HG02852 (cell line): ENCODE measurements at regions not wholly inside any gene's neighbourhood (a gene's known extent, or its start where the extent isn't known, plus 50 kb on each side); places are given as distances from the start of the nearest gene placed in this dataset.
"Not testable (repeated sequence)": the region's sequence is repeated elsewhere in the genome, so short reads cannot be mapped to it uniquely, and the experiment has no call there.

Source experiments
- ATAC-seq: cut with Tn5 transposase; IDR thresholded peaks from one replicate; pipeline ENCODE4 v1.9.1; 2021; ENCODE audit warnings: mild to moderate bottlenecking, moderate library complexity; ENCODE audit not compliant: unreplicated experiment

DNA sequence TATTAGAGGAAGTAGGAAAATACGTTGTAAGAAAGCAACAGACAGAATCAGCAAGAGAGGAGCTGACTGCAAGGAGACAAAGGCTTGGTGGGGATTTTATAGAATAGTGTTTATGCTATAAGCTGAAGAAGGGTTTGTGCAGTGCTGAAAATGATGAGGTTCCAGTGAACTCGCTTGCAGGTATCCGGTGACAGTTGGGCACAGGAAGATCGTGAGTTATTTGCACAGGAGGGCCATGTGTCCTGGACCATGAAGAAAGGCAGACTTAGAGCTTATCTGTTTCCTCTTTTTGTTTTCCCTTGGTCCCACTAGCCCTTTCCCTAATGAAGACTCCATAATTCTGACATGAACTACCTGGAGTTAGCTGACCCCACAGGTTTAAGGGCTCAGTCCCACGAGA lies 61.4 kb downstream of the NXNL2 start:
- no peak for ATAC-seq

DNA sequence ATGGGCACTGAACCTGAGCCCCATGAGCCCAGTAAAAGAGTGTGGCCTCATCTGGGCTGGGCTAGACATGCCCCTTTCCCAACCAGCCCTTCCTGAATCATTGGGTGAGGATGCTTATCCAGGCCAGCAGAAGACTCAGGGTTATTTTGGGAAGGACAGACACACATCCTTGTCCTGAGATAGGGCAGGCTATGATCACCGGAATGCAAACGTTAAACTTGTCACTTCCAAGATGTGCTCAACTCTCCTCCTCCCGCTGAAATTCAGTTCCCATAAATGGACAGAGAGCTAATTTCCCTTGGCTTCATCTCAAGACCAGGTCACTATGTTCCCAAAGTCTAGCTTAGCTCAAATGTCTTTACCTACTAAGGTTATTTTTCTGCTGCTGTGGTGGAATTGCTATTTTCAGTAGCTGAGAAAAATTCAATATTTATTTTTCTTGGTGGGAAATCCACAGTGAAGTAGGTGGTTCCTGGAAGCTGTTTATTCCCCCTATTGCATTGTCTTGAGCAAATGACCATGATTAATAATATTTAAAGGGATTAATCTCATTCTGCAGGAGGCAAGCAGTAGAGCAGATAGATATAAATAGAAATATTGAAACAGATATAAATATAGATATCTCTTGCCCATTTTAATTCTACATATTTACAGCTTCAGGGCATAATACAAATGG lies 70.0 kb downstream of the NXNL2 start:
- ATAC-seq, result no peak

DNA sequence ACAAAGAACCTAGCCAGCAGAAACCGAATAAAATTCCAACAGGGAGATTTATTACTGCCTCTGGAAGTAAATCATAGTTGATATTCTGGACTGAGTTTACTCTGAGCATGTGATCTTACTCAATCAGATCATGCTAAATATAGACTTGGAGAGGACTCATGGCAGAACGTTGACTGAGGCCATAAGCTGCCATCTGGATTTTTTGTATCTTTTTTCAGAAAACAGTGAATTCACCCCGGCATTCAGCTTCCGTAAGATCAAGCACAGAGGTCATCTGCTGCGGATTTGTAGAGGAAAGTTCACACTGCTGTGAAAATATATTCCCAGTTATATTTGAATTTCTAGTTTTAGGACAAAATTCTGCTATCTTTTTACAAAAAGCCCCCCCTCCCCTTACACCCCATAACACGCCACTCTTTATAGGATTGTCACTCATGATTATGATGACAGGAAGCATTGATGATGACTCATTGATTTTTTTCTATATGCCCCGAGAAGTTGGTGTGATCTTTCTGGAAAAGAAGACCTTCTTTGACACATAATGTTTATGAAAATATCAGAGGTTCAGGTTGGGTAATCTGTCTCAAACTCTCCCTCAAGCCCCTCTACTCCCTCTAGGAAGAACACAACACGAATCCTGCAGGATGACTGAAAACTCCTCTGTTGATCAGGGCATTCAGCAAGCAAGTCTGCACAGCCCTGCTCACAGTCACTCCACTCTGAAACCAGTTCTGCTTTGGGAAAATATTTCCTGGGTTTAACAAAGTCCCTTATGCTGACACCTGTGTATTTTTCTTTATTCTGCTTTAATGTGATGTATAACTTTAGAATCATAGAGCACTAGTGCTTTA lies 70.8 kb downstream of the NXNL2 start:
- ATAC-seq, result no peak

DNA sequence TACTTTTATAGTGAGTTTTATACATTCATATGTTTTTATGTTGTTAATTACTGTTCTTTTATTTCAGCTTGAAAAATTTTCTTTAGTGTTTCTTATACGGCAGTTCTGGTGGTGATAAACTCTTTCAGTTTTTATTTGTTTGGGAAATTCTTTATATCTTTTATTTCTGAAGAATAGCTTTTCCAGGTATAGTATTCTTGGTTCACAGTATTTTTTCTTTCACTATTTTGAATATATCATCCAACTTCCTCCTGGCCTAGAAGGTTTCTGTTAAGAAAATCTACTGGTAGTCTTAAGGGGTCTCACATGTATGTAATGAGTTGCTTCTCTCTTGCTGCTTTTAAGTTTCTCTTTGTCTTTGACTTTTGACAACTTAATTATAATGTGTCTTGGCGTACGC lies 79.4 kb downstream of the NXNL2 start:
- no peak for ATAC-seq

DNA sequence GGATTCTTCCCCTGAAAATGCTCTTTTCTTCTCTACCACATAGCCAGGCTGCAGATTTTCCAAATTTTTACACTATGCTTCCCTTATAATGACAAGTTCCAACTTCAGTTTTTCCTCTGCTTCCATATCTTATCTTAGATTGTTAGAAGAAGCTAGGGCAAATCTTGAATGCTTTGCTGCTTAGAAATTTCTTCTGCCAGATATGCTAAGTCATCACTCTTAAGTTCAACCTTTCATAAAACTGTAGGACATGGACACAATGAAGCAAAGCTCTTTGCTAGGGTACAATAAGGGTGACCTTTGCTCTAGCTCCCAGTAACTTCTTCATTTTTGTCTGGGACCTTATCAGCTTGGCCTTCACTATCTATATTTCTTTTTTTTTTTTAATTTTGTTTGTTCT lies 88.7 kb downstream of the NXNL2 start:
- ATAC-seq, result no peak

DNA sequence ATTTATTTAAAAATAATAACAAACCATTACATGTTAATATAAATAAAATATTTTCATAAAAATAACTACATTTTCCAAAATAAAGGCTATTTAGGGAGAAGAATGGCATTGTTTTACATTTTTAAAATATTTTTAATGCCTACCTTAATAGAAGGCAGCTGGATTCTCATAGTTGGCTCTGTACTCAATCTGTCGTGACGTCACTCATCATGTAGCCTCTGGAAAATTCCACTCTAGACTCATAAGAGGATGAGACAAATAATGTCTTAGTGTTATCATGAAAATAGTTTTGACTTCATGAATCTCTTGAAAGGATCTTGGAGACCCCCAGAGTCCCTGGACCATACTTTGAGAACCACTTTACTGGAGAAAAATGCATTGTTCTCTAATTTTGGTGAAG lies 93.1 kb downstream of the NXNL2 start:
- ATAC-seq, result no peak

DNA sequence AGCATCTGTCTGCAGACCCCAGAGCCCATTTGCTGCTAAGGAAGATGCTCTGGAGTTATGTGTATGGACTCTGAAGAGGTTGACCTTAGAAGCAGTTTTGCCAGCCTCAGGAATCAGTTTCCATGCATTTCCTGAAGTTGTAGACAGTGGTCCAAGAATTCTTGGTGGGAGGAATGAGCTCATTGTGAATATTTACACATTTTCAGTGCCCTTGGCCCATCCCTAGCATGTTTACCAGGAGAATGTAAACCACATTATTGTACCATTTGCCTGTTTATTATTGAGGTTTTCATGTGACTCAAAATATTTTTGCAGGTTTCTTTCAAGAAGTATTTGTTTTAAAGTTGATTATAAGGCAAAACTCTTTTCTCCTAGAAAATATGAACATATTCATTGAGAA lies 93.8 kb downstream of the NXNL2 start:
- ATAC-seq, result no peak

DNA sequence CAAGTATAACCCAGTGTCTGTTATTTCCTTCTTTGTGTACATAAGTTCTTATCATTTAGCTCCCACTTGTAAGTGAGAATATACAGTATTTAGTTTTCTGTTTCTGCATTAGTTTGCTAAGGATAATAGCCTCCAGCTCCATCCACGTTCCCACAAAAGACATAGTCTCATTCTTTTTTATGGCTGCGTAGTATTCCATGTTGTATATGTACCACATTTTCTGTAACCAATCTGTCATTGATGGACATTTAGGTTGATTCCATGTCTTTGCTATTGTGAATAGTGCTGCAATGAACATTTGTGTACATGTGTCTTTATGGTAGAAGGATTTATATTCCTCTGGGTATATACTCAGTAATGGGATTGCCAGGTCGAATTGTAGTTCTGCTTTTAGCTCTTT lies 95.6 kb downstream of the NXNL2 start:
- not testable (repeated sequence) for ATAC-seq

DNA sequence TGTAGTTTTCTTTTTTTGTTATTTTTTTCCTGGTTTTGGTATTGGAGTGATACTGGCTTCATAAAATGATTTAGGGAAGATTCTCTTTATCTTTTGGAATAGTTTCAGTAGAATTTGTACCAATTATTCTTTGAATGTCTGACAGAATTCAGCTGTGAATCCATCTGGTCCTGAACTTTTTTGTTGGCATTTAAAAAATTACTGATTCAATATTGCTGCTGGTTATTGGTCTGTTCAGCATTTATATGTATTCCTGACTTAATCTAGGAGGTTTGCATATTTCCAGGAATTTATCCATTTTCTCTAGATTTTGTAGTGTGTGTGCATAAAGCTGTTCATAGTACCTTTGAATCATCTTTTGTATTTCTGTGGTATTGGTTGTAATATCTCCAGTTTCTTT lies 100.2 kb downstream of the NXNL2 start:
- ATAC-seq, result no peak

DNA sequence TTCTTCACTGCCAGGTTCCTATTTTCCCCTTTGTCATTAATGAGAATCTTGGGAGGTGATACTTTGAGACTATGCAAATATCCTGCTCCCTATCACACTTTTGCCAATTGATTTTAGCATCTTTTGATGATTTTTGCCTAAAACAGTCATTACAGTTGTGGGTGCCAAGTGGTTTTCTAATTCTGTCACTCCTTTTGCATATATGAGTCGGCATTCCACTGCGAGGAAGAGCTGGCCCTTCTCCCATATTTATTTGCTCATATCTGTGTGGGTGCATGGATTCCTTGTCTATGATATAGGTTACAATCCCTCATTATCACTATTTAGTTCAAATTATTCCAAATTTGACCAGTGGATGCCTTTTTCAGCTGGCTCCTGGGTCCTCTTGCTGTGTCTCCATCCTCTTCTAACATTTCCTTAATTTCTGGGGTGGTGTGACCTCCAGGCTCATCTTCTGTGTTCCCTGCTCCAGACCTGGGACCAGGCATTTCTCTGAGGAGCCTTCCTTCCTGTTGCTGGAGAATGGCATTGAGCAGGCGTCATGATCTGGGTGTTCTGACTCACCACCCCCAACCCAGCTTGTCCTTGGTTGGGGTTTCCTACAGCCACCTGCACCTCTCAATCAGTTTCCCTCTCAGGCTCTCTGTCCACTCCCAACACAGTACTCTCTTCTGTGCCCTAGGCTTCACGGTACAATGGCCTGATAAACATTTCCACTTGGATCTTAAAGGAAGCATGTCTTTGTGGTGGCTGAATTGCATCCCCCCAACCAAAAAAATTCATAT lies 106.7 kb downstream of the NXNL2 start:
- ATAC-seq, result no peak

DNA sequence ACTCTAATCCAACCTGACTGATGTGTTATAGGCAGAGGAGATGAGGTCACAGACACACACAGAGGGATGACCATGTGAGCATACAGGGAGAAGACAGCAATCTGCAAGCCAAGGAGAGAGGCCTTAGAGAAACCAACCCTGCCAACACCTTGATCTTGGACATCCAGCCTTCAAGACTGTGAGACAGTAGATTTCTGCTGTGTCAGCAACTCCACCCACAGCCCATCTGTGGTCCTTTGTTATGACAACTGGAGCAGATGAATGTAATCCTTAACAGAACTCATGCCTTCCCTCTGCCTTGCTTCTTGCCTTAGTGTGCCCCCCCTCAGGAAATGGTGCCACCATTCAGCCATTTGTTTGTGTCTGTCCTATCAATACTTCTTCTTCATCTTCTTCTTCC lies 107.4 kb downstream of the NXNL2 start:
- no peak for ATAC-seq

DNA sequence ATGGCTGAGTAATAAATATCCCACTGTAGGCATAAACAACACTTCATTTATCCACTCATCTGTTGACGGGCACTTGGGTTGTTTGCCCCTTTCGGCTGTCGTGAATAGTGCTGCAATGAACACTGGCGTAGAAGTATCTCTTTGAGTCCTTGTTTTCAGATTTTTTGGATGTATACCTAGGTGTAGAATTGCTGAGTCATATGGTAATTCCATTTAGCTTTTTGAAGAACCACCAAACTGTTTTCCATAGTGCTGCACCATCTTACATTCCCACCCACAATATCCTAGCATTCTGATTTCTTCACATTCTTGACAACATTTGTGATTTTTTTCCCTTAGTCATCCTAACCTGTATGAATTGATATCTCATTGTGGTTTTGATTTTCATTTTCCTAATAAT lies 109.0 kb downstream of the NXNL2 start:
- no peak for ATAC-seq

DNA sequence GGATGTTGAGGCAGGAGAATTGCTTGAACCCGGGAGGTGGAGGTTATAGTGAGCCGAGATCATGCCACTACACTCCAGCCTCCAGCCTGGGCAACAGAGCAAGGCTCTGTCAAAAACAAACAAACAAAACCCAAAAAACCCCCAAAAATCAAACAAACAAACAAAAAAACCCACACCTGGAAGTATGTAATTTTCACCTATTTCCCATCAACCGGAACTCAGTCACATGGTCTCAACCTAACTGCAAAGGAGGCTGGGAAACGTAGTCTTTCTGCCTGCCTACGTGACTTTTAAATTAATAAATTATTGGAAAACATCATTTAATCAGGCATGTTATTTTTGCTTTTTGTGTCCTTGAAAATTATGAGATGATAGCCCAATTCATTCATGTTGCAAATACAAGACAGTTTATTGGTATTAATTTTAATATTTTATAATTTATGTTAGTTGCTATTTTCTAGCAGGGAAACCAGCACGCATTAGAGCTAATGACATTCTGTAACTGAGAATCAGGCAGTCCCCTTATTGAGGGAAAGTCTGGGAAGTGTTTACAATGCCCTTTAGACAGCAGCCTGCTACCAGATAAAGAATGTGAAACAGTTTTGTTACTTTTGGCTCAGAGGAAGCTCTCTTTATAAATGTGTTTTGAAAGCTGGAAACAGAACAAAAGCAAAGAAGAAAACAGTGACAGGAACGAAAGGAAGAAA lies 110.3 kb downstream of the NXNL2 start:
- ATAC-seq, result no peak

DNA sequence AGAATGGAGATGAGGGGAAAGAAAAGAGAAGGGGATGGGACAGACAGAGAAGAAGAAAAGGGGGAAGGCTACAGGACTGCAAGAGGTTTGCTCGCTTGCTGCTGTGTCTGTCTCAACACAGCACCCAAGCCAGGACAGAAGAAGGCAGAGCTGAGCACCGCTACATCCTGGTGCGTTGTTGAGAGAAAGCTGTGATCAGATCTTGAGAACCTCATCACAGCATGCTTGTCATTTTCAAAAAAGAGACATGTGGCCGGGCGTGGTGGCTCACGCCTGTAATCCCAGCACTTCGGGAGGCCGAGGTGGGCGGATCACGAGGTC lies 110.9 kb downstream of the NXNL2 start:
- no peak for ATAC-seq

DNA sequence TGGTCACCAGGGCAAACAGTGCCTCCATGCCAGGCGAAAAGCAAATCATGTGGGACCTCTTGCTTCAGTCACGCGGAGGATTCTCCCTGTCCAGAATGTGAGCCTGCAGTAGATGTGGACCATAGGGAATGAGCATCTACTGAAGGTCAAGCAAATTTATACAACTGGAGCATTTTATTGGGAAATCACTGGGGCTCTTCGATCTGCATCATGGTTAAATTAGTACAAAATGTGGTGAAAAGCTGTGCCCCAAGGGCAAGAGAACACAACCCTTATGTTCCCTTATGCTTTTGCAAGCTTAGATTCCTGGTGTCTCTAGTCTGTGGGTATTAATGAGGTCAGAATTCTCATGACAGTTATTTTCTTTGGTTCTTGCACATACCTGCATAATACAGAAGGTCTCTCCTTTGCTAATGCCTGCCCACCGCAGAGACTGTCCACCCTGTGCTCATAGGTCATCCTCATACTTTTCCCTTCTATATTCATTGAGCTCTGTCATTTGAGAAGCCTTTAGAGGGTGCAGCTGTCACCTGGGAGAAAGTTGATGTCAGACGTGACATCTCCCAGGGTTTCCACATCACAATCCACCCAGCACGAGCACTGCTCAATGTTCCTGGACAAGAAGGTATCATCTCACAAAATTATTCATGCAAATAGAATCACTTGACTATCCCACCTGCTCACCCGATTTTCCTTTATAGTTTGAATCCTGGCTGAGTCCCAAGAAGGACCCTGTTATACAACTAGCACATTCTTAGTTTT lies 111.7 kb downstream of the NXNL2 start:
- no peak for ATAC-seq

DNA sequence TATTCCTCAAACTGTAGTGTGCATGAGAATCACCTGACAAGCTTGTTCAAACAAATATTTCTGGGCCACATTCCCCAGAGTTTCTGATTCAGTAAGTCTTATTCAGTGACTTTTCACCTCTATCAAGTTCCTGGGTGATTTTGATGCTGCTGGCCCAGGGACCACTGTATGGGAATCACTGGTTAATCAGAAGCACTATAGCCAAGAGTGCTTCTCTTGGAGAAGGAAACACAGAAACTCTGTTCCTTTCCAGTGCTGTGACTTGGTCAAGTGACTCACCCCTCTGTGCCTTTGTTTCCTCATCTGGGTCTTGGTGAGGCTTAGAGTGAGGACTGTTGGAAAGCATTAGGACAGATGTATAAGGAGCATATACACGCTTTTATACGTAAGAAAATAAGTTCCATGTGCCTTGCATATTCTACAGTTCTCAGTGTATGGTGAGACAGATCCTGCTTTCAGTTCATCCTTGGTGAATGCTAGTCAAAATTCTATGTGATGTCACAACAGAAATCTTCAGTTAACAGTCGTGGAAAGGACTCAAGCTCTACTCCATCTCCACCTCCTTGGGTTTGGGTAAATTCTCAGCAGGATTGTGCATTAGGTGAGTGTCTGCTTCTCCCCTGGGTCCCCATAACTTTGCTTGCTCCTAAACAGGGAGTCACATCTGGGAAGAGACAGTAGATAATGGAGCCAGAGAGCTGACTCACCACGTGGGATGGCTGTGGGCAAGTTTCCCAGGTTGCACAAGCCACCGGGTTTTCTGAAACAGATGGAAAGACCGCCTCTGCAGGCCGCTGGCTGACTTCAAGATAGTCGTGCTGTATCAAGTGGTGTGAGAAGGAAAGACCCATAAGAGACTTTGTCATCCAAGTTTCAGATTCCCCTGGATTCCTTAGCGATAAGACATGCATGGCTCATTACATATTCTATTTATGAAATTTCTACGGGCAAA lies 117.0 kb downstream of the NXNL2 start:
- ATAC-seq, result no peak

DNA sequence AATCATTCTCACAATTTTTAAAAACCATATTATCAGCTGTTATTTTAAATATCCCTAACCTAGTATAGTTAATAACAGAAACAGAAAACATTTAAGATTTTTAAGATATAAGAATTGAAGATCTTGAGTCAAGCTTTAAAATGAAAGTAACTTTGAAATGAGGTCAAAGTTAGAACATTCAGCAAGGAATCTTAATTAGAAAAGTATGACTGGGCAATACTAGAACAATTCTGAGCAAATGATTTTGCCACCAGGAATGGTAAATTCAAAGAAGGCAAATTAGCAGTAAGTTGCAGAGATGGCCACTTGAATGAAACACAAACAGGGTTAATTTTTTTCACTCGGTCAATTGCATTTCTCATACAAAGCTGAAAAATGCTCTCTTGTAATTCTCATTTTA lies 117.9 kb downstream of the NXNL2 start:
- no peak for ATAC-seq

DNA sequence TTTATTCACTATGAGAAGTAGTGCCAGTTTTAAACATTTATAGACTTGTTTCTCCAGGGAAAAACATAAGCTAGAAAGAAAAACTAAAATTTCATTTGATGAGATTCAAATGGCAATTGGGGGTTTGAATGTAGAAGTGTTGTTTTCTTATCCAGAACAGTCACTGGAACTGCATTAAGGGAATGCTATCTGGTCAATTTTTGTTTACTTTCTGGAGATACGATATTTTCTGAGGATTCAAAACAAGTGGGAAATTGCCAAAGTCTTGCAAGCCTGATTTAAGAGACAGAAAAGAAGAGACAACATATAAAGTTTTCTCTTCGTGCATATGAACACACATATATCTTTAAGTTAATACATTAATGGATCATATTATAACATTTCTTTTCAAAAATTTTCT lies 118.4 kb downstream of the NXNL2 start:
- no peak for ATAC-seq

DNA sequence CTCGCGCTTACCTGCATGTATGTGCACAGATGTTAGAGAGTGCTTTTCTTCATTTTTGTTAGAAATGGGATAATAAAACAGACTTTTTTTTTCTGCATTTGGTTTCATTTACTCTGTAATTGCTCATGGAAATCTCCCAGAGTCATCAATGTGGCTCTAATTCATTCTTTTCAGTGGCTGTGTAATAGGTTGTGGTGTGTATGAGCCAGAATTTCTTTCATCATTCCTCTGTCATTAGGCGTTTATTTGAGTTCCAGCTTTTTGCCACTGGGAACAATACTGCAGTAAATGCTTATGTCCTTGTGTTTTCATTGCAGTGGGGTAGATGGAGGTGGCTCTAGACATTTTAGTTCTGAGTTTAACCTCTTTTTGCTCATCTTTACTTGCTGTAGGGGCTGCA lies 118.9 kb downstream of the NXNL2 start:
- no peak for ATAC-seq

DNA sequence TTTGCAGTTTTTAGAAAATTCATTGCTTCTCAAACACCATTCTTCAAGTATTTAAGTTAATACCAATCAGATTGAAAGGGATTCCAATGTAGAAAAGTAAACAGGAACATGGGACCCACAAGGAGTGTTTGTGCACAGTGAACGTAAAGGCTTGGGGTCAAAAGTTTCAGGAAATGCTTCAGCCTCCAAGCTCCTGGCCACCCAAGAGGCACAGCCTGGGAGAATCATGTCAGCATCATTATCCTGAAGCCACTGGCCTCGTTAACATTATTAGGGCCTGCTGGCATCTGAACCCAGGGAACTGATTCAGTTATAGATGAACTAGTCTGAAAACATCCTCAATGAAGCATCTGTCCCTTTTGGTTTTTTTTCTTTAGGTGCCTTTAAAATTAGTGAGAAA lies 122.9 kb downstream of the NXNL2 start:
- no peak for ATAC-seq
